ENCODE measurements at regions not wholly inside any gene's neighbourhood (a gene's known extent, or its start where the extent isn't known, plus 50 kb on each side); places are given as distances from the start of the nearest gene placed in this dataset.

- TF ChIP-seq POLR2AphosphoS5 (IDR thresholded peaks at IDR 0.05) (no peak), CTCF (IDR thresholded peaks at IDR 0.05) (no peak), POLR2A (IDR thresholded peaks at IDR 0.05) (no peak), EP300 (IDR thresholded peaks at IDR 0.05) (no peak)
Observed at GRCh38 chr14:82785756-82786482, 1252.3 kb upstream of the SEL1L start.

All from sigmoid colon (tissue), 4 donors.